IMR-90 (cell line): ENCODE measurements at regions not wholly inside any gene's neighbourhood (a gene's known extent, or its start where the extent isn't known, plus 50 kb on each side); places are given as distances from the start of the nearest gene placed in this dataset.

Source experiments
- ATAC-seq: fragments of 200-7000 bp; cut with Tn5 transposase; 2 replicates; pipeline ENCODE4 v1.9.1; 2020; ENCODE audit warnings: low read depth, mild to moderate bottlenecking, moderate library complexity
- BruUV-seq: library from RNA; stranded (reverse); fragments of 400-500 nt; replicated peaks from 2 replicates; lab custom pipeline; 2021; lab: Mats Ljungman, UMichigan
- CTCF ChIA-PET: fragments of 300-600 bp; formaldehyde crosslinking; extraction: SDS; loops from one replicate; lab custom pipeline; 2021; ENCODE audit warnings: antibody characterized with exemption; lab: Yijun Ruan, JAX
- POLR2A ChIA-PET: fragments of 300-600 bp; sonication (Branson Sonifier 250); formaldehyde crosslinking; loops from one replicate; lab custom pipeline; 2022; ENCODE audit warnings: antibody characterized with exemption; ENCODE audit not compliant: unreplicated experiment; lab: Charles Lee
- DNase-seq: peaks from one replicate; pipeline ENCODE4 v3.0.0; 2013
- H2AFZ ChIP-seq: replicated peaks from 2 replicates; pipeline ENCODE3; 2013; ENCODE audit warnings: low read length, mild to moderate bottlenecking; ENCODE audit not compliant: poor library complexity
- H2AK5ac ChIP-seq: 2 replicates; pipeline ENCODE4 v1.6.1; 2013; ENCODE audit warnings: low read depth, low read length, inconsistent platforms
- H2AK9ac ChIP-seq: replicated peaks from 2 replicates; pipeline ENCODE3; 2013; ENCODE audit warnings: mild to moderate bottlenecking, low read depth, low read length, moderate library complexity; ENCODE audit not compliant: poor library complexity
- H2BK120ac ChIP-seq: 2 replicates; pipeline ENCODE4 v1.6.1; 2013; ENCODE audit warnings: low read depth, low read length, inconsistent platforms
- H2BK15ac ChIP-seq: 3 replicates; pipeline ENCODE4 v1.6.1; 2013; ENCODE audit warnings: low read depth, low read length, inconsistent platforms
- H2BK20ac ChIP-seq: 2 replicates; pipeline ENCODE4 v1.6.1; 2013; ENCODE audit warnings: low read depth, mild to moderate bottlenecking, inconsistent platforms, low read length, moderate library complexity
- H2BK5ac ChIP-seq: 2 replicates; pipeline ENCODE4 v1.6.1; 2013; ENCODE audit warnings: mild to moderate bottlenecking, low read depth, low read length, inconsistent platforms; ENCODE audit not compliant: poor library complexity, severe bottlenecking
- H3K14ac ChIP-seq: replicated peaks from 2 replicates; pipeline ENCODE4 v1.6.1; 2013; ENCODE audit warnings: low read depth, low read length, inconsistent platforms
- H3K18ac ChIP-seq: 2 replicates; pipeline ENCODE4 v1.6.1; 2013; ENCODE audit warnings: low read depth, low read length, control low read depth
- H3K23ac ChIP-seq: 2 replicates; pipeline ENCODE4 v1.6.1; 2013; ENCODE audit warnings: low read depth, low read length, inconsistent platforms
- H3K27ac ChIP-seq: 2 replicates; pipeline ENCODE4 v1.5.1; 2013; ENCODE audit warnings: mild to moderate bottlenecking, control low read depth, low read length; ENCODE audit not compliant: insufficient read depth
- H3K27me3 ChIP-seq: 2 replicates; pipeline ENCODE4 v1.6.1; 2013; ENCODE audit warnings: low read length; ENCODE audit not compliant: control insufficient read depth, insufficient read depth
- H3K36me3 ChIP-seq: 2 replicates; pipeline ENCODE4 v1.6.1; 2013; ENCODE audit warnings: low read length, mixed read lengths; ENCODE audit not compliant: control insufficient read depth, insufficient read depth
- H3K4ac ChIP-seq: 2 replicates; pipeline ENCODE4 v1.6.1; 2013; ENCODE audit warnings: low read depth, low read length, inconsistent platforms
- H3K4me1 ChIP-seq: 2 replicates; pipeline ENCODE4 v1.6.1; 2013; ENCODE audit warnings: low read length, mixed read lengths; ENCODE audit not compliant: control insufficient read depth, insufficient read depth
- H3K4me2 ChIP-seq: 2 replicates; pipeline ENCODE4 v1.6.1; 2013; ENCODE audit warnings: low read depth, mild to moderate bottlenecking, control low read depth, low read length, moderate library complexity
- H3K4me3 ChIP-seq: 2 replicates; pipeline ENCODE4 v1.5.1; 2013; ENCODE audit warnings: low read depth, mild to moderate bottlenecking, control low read depth, low read length, moderate library complexity; ENCODE audit not compliant: insufficient read depth
- H3K56ac ChIP-seq: 2 replicates; pipeline ENCODE4 v1.6.1; 2013; ENCODE audit warnings: low read length, inconsistent platforms; ENCODE audit not compliant: insufficient read depth; ENCODE audit errors: extremely low read depth
- H3K79me1 ChIP-seq, 2 experiments: 2 replicates each; pipeline ENCODE4 v1.6.1; 2013; ENCODE audit warnings: low read length in 2 of 2, inconsistent platforms in 1 of 2, low read depth in 1 of 2
- H3K9ac ChIP-seq: 2 replicates; pipeline ENCODE4 v1.6.1; 2013; ENCODE audit warnings: low read depth, low read length, control low read depth
- H3K9me1 ChIP-seq: 2 replicates; pipeline ENCODE4 v1.6.1; 2013; ENCODE audit warnings: low read length, inconsistent platforms; ENCODE audit not compliant: insufficient read depth
- H3K9me3 ChIP-seq: 2 replicates; pipeline ENCODE4 v1.6.1; 2013; ENCODE audit warnings: low read length; ENCODE audit not compliant: control insufficient read depth, insufficient read depth
- H4K20me1 ChIP-seq: 2 replicates; pipeline ENCODE4 v1.6.1; 2013; ENCODE audit warnings: low read length, inconsistent platforms; ENCODE audit not compliant: insufficient read depth
- H4K5ac ChIP-seq: 2 replicates; pipeline ENCODE4 v1.6.1; 2013; ENCODE audit warnings: mild to moderate bottlenecking, low read depth, low read length, control low read depth
- H4K8ac ChIP-seq, 2 experiments: 2 replicates each; pipeline ENCODE4 v1.6.1; 2013; ENCODE audit warnings: low read depth in 2 of 2, low read length in 2 of 2, control low read depth in 1 of 2, inconsistent platforms in 1 of 2
- H4K91ac ChIP-seq: 2 replicates; pipeline ENCODE4 v1.6.1; 2013; ENCODE audit warnings: low read depth, low read length, inconsistent platforms; ENCODE audit not compliant: insufficient read depth
- NFE2L2 ChIP-seq: fragments of 150-350 bp; IDR thresholded peaks from 2 replicates; pipeline ENCODE4 v1.6.1; 2016; ENCODE audit warnings: low read depth, mild to moderate bottlenecking, low read length
- WGBS, 2 experiments: methylation state at CpG; one replicate each; pipeline versions ENCODE4 v1.1.5 to v1.1.7; 2013; ENCODE audit warnings: missing lambda C conversion rate in 2 of 2; ENCODE audit not compliant: insufficient read length in 1 of 2; ENCODE audit errors: extremely low coverage in 2 of 2; 5-methylcytosine and 5-hydroxymethylcytosine counted together
- dilution Hi-C: fragments of 300-500 bp; cut with HindIII; formaldehyde crosslinking; loops from one replicate; pipeline ENCODE4 v1.14.3; 2018; ENCODE audit warnings: low sequenced_read_pairs; ENCODE audit not compliant: unreplicated experiment
- in situ Hi-C: fragments of 300-500 bp; cut with MboI; formaldehyde crosslinking; loops from 3 replicates; pipeline ENCODE4 v1.14.3; 2019; ENCODE audit warnings: low sequenced_read_pairs, inconsistent platforms, mixed read lengths
- intact Hi-C: fragments of 100-400 bp; cut with micrococcal nuclease; formaldehyde crosslinking; loops from 2 replicates; pipeline ENCODE4 v1.10.0; 2022

GRCh38 chr15:31435912-31436628 is 109.4 kb downstream of the KLF13 start:
- no peaks in the 10 kb centered on the region for H3K36me3 ChIP-seq
- peak overlapping the region; percentile 89 for H2BK20ac ChIP-seq
- H3K4me3 ChIP-seq = no peak overlapping the region
- peak overlapping the region; percentile 49; the same call in 2 of the 3 replicates for H2BK15ac ChIP-seq
- no peak for DNase-seq
- no peaks in the 10 kb centered on the region for H3K79me1 ChIP-seq
- peak overlapping the region; percentile 94; the same call in 1 of the 2 replicates for H3K4ac ChIP-seq
- H2BK120ac ChIP-seq = peak overlapping the region; percentile 91
- H3K9me3 ChIP-seq = no peaks in the 10 kb centered on the region
- H3K9ac ChIP-seq = no peak overlapping the region
- H3K14ac ChIP-seq = peak overlapping the region; percentile 62
- no peaks in the 10 kb centered on the region for H4K20me1 ChIP-seq
- in situ Hi-C loops = loop anchor here (5.0 kb wide), 1 partner anchor 34 kb away; no protein-coding TSS in a partner anchor
- dilution Hi-C loops = no loop called here
- H3K4me2 ChIP-seq = no peak overlapping the region
- H2AK5ac ChIP-seq = peak overlapping the region; percentile 69
- no TSS peak for BruUV-seq
- H3K4me1 ChIP-seq = peaks cover 20% of the 10 kb centered on the region
- no peak for TF ChIP-seq NFE2L2
- H3K9me1 ChIP-seq = peaks cover 13% of the 10 kb centered on the region
- no peak overlapping the region for H4K5ac ChIP-seq
- 100% methylated on average over 2 of the region's 14 CpGs; no CpG with 5 or more reads in 1 of the 2 experiments for WGBS, 2 experiments
- H4K91ac ChIP-seq = peak overlapping the region; percentile 81
- intact Hi-C loops = loop anchor here (1.0 to 2.0 kb wide), 2 partner anchors 70 to 109 kb away; partner anchors contain the start of gene KLF13
- H3K23ac ChIP-seq = no peak overlapping the region
- no peaks in the 10 kb centered on the region for H3K27me3 ChIP-seq
- peak overlapping the region; percentile 60 for H2AK9ac ChIP-seq
- no peak overlapping the region for H3K56ac ChIP-seq
- peak overlapping the region; percentile 47 for H2AFZ ChIP-seq
- peak overlapping the region; percentile 39 to 83; a peak in 3 of 4 replicates for H4K8ac ChIP-seq
- H3K18ac ChIP-seq = no peak overlapping the region
- ChIA-PET CTCF (interaction anchor here (1.0 to 2.2 kb wide), 9 partner anchors 19 to 221 kb away, joined by 3 to 6 read pairs (median 6); partner anchors contain the start of gene KLF13), POLR2A (no interaction called here)
- ATAC-seq = no peak
- H2BK5ac ChIP-seq = no peak overlapping the region
- H3K27ac ChIP-seq = no peak overlapping the region
